ENCODE measurements at regions not wholly inside any gene's neighbourhood (a gene's known extent, or its start where the extent isn't known, plus 50 kb on each side); places are given as distances from the start of the nearest gene placed in this dataset.
"Not testable (repeated sequence)": the region's sequence is repeated elsewhere in the genome, so short reads cannot be mapped to it uniquely, and the experiment has no call there.

- DNase-seq (ENCODE audit: insufficient read length, low spot score) (no peak), FAIRE-seq (no peak)
- no peak for TF ChIP-seq POLR2A (IDR thresholded peaks at IDR 0.05; ENCODE audit: low read depth, low read length)
Observed at GRCh38 chr1:103469801-103470200, 55.7 kb upstream of the RNPC3 start.

DNA sequence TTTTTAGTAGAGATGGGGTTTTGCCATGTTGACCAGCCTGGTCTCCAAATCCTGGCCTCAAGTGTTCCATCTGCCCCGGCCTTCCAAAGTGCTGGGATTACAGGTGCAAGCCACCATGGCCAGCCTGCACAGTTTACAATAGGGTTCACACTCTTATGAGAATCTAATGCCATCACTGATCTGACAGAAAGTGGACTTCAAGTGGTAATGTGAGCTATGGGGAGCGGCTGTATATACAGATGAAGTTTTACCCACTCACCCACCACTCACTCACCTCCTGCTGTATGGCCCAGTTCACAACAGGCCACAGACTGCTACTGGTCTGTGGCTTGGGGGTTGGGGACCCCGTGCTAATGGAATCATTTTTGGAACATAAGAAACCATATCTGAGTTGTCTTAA, 58.4 kb upstream of the RNPC3 start:
- no peak for DNase-seq (ENCODE audit: insufficient read length, low spot score)
- no peak for TF ChIP-seq POLR2A (IDR thresholded peaks at IDR 0.05; ENCODE audit: low read depth, low read length)
- FAIRE-seq = no peak

- no peak for DNase-seq (ENCODE audit: insufficient read length, low spot score)
- TF ChIP-seq POLR2A (IDR thresholded peaks at IDR 0.05; ENCODE audit: low read depth, low read length) = no peak
- peak; percentile 65 for FAIRE-seq
Observed at GRCh38 chr1:103461161-103462105, 64.1 kb upstream of the RNPC3 start.

DNA sequence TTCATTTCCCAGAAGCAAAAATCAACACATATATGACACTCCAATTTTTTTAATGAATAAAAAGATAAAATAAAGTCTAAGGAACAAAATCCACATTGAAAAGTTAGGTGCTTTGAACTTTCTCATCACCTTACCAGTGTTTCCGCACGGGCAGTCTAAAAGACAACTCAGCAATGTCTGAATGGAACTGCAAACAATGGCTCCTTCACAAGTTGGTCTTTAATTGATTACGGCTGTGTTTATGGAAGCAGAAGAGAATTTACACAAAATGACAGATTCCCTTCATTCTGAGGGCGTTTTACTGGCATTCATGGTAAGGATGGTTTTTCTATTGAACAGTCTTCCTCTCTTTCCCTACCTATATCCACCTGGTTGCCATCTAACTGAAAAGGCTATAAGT, 65.0 kb upstream of the RNPC3 start:
- DNase-seq (ENCODE audit: insufficient read length, low spot score) (no peak), FAIRE-seq (no peak)
- TF ChIP-seq POLR2A (IDR thresholded peaks at IDR 0.05; ENCODE audit: low read depth, low read length) = no peak

- TF ChIP-seq POLR2A (IDR thresholded peaks at IDR 0.05; ENCODE audit: low read depth, low read length) = no peak
- FAIRE-seq = no peak
- no peak for DNase-seq (ENCODE audit: insufficient read length, low spot score)
Observed at GRCh38 chr1:103459346-103459745, 66.2 kb upstream of the RNPC3 start.

DNA sequence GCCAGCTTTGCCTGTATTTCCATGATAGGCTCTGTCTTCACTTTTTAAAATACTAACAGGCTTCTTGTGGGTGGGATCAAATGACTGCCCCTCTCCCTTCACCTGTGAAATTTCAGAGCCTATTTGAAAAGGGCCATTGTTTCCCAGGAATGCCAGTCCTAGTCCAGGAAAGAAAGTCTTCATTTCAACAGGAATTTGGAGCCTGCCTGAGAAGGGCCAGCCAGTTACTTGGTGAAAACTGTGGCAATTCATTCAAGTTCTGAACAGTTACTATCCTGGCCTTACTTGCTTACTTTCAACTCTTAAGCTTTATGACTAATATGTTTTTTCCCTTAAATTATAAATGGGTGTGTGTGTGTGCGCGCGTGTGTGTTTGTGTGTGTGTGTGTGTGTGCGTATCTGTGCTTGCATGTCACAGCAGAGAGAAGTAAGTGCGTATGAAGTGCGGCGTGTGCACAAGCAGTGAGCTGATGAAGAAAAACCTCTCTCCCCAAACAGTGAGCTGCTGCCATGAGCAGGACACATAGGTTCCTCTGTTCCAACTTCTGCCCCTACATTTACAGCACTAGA, 67.5 kb upstream of the RNPC3 start:
- no peak for DNase-seq (ENCODE audit: insufficient read length, low spot score)
- no peak for FAIRE-seq
- no peak for TF ChIP-seq POLR2A (IDR thresholded peaks at IDR 0.05; ENCODE audit: low read depth, low read length)

DNA sequence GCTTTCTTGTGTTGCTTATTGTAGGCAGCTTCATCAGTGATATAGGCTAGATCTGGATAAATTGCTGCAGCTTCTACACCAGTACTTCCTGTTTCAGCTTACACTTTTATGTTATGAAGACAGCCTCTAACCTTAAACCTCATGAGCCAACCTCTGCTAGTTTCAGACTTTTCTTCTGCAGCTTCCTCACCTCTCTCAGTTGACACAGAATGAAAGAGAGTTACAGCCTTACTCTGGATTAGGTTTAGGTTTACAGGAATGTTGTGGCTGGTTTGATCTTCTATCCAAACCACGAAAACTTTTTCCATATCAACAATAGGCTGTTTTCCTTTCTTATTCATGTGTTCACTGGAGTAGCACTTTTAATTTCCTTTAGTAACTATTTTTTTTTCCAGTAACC, 76.9 kb upstream of the RNPC3 start:
- TF ChIP-seq POLR2A (IDR thresholded peaks at IDR 0.05; ENCODE audit: low read depth, low read length) = no peak
- peak; percentile 64 for FAIRE-seq
- no peak for DNase-seq (ENCODE audit: insufficient read length, low spot score)

DNA sequence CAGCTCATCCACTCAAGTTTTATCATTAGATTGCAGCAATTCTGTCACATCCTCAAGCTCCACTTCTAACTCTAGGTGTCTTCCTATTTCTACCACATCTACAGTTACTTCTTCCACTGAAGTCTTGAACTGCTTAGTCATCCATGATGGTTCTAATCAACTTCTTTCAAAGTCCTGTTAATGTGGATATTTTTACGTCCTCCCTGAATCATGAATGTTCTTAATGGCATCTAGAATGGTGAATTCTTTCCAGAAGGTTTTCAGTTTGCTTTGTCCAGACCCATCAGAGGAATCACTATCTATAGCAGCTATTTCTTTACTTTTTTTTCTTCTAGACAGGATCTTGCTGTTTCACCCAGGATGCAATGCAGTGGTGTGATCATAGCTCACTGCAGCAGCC, 78.0 kb upstream of the RNPC3 start:
- no peak for DNase-seq (ENCODE audit: insufficient read length, low spot score)
- FAIRE-seq = no peak
- TF ChIP-seq POLR2A (IDR thresholded peaks at IDR 0.05; ENCODE audit: low read depth, low read length) = no peak

GRCh38 chr1:103441342-103441741, 84.2 kb upstream of the RNPC3 start:
- FAIRE-seq = peak; percentile 11
- TF ChIP-seq POLR2A (IDR thresholded peaks at IDR 0.05; ENCODE audit: low read depth, low read length) = no peak
- DNase-seq (ENCODE audit: insufficient read length, low spot score) = no peak

DNA sequence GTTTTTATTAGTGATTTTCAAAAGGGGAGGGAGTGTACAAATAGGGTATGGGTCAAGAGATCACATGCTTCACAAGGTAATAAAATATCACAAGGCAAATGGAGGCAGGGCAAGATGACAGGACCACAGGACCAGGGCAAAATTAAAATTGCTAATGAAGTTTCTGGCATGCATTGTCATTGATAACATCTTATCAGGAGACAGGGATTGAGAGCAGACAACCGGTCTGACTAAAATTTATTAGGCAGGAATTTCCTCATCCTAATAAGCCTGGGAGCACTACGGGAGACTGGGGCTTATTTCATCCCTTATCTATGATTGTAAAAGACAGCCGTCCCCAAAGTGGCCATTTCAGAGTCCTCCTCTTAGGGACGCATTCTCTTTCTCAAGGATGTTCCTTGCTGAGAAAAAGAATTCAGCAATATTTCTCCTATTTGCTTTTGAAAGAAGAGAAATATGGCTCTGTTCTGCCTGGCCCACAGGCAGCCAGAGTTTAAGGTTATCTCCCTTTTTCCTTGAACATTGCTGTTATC, 88.9 kb upstream of the RNPC3 start:
- DNase-seq (ENCODE audit: insufficient read length, low spot score); FAIRE-seq: not testable (repeated sequence)

GRCh38 chr1:103435443-103435842, 90.1 kb upstream of the RNPC3 start:
- no peak for TF ChIP-seq POLR2A (IDR thresholded peaks at IDR 0.05; ENCODE audit: low read depth, low read length)
- FAIRE-seq (no peak), DNase-seq (ENCODE audit: insufficient read length, low spot score) (no peak)

GRCh38 chr1:103424650-103425049, 100.8 kb upstream of the RNPC3 start:
- no peak for TF ChIP-seq POLR2A (IDR thresholded peaks at IDR 0.05; ENCODE audit: low read depth, low read length)
- no peak for FAIRE-seq

GRCh38 chr1:103416681-103417286, 108.7 kb upstream of the RNPC3 start:
- TF ChIP-seq POLR2A (IDR thresholded peaks at IDR 0.05; ENCODE audit: low read depth, low read length) = no peak
- FAIRE-seq (no peak), DNase-seq (ENCODE audit: insufficient read length, low spot score) (no peak)

More at GRCh38 chr1:103424650-103425049, 100.8 kb upstream of the RNPC3 start:
- DNase-seq (ENCODE audit: insufficient read length, low spot score) = no peak

GRCh38 chr1:103387898-103388297, 137.6 kb upstream of the RNPC3 start:
- DNase-seq (ENCODE audit: insufficient read length, low spot score) (no peak), FAIRE-seq (peak; percentile 11)
- TF ChIP-seq POLR2A (IDR thresholded peaks at IDR 0.05; ENCODE audit: low read depth, low read length) = no peak

All from H54 (cell line).